ENCODE measurements at regions not wholly inside any gene's neighbourhood (a gene's known extent, or its start where the extent isn't known, plus 50 kb on each side); places are given as distances from the start of the nearest gene placed in this dataset.

DNA sequence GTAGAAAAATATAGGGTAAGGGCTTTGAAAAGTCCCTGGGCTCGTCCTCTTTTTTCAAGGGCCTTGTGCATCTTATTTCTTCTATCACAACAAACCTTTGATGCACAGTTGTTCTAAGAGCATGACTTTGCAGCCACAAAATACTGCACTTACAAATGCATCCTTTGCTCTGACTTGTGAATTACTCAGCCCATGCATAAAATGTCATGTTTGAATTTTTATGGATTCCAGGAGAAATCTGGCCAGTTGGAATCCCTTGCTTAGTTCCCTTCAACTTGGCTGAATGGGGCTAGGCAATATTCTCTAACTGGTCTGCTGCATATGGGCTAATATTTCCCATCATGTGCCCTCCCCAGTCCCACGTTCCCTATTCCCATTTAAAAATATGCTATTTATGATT lies 523.9 kb upstream of the RGMA start:
- Histone ChIP-seq H3K9me3 (no peaks in the 10 kb centered on the region), H3K4me1 (ENCODE audit: control insufficient read depth in 1 of 2, low read depth in 2 of 2) (no peaks in the 10 kb centered on the region), H3K36me3 (no peaks in the 10 kb centered on the region), H3K27ac (no peak overlapping the region), H3K4me3 (no peak overlapping the region), H3K27me3 (replicated peaks; ENCODE audit: insufficient read depth) (no peaks in the 10 kb centered on the region)
- TF ChIP-seq, protein P1, sequence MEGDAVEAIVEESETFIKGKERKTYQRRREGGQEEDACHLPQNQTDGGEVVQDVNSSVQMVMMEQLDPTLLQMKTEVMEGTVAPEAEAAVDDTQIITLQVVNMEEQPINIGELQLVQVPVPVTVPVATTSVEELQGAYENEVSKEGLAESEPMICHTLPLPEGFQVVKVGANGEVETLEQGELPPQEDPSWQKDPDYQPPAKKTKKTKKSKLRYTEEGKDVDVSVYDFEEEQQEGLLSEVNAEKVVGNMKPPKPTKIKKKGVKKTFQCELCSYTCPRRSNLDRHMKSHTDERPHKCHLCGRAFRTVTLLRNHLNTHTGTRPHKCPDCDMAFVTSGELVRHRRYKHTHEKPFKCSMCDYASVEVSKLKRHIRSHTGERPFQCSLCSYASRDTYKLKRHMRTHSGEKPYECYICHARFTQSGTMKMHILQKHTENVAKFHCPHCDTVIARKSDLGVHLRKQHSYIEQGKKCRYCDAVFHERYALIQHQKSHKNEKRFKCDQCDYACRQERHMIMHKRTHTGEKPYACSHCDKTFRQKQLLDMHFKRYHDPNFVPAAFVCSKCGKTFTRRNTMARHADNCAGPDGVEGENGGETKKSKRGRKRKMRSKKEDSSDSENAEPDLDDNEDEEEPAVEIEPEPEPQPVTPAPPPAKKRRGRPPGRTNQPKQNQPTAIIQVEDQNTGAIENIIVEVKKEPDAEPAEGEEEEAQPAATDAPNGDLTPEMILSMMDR (IDR thresholded peaks at IDR 0.05) = no peak
- DNase-seq (ENCODE audit: low spot score) (no peak), ATAC-seq (ENCODE audit: insufficient number of reproducible peaks, low FRiP score, low read depth) (no peak)

DNA sequence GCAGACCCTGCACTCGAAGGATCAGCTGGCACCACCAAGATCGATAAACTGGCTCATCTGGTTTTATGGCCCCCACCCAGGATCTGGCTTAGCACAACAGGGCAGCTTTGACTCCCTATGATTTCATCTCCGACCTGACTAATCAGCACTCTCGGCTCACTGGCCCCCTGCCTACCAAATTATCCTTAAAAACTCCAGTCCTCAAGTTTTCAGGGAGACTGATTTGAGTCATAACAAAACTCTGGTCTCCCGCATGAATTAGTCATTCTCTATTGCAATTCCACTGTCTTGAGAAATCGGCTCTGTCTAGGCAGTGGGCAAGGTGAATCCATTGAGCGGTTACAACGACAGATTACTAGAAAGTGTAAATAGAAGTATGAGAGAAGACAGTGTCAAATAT lies 521.9 kb upstream of the RGMA start:
- H3K36me3 ChIP-seq = no peaks in the 10 kb centered on the region
- ATAC-seq (ENCODE audit: insufficient number of reproducible peaks, low FRiP score, low read depth) = no peak
- no peak for DNase-seq (ENCODE audit: low spot score)
- no peaks in the 10 kb centered on the region for H3K9me3 ChIP-seq
- no peaks in the 10 kb centered on the region for H3K4me1 ChIP-seq (ENCODE audit: control insufficient read depth in 1 of 2, low read depth in 2 of 2)
- no peak overlapping the region for H3K27ac ChIP-seq
- no peaks in the 10 kb centered on the region for H3K27me3 ChIP-seq (replicated peaks; ENCODE audit: insufficient read depth)
- TF ChIP-seq, protein P1 (IDR thresholded peaks at IDR 0.05) = no peak
- no peak overlapping the region for H3K4me3 ChIP-seq

DNA sequence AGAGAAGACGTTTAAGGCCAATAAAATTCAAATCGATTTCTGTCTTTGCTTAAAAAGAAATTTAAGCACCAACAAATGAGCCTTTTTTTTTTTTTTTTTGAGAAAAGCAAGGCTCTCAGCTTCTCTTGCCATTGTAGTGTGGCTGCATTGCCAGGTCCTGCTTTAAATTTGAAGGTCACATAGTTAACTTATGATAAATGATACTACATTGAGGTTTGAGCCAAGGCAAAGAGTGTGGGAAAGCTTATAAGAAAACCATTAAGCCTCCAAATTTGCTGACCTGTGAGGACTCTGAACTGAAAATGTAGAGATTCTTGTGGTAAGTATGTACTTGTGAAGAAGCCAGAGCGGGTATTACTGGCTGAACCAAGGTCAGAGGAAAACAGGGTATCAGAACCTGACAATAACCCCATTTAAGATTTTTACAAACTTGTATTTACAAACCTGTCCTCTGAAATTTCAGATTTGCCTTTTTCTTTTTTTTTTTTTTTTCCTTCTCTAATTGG lies 519.7 kb upstream of the RGMA start:
- Histone ChIP-seq H3K9me3 (no peaks in the 10 kb centered on the region), H3K27ac (no peak overlapping the region), H3K4me3 (no peak overlapping the region), H3K27me3 (replicated peaks; ENCODE audit: insufficient read depth) (no peaks in the 10 kb centered on the region), H3K36me3 (no peaks in the 10 kb centered on the region), H3K4me1 (ENCODE audit: control insufficient read depth in 1 of 2, low read depth in 2 of 2) (no peaks in the 10 kb centered on the region)
- no peak for ATAC-seq (ENCODE audit: insufficient number of reproducible peaks, low FRiP score, low read depth)
- DNase-seq (ENCODE audit: low spot score) = no peak
- TF ChIP-seq, protein P1 (IDR thresholded peaks at IDR 0.05) = no peak

DNA sequence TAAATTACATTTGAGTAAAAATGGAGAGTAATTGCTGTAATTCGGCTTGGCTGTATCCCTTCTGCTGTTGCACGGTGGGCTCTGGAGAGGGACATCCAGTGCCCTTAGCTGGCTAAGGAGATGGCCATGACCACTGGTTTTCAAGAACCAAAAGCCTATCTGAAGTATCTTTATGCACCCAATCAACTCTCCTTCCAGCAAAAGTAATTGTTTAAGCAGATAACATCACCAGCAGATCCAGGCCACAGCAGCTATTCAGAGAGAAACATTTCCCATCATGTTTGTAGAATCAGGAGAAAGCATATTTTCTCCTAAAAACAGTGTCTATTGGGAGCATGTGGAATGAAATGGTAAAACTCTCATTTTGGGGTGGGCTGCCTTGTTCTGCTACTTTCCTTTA lies 514.5 kb upstream of the RGMA start:
- TF ChIP-seq, protein P1 (IDR thresholded peaks at IDR 0.05) = no peak
- Histone ChIP-seq H3K4me1 (ENCODE audit: control insufficient read depth in 1 of 2, low read depth in 2 of 2) (no peaks in the 10 kb centered on the region), H3K4me3 (no peak overlapping the region), H3K27ac (no peak overlapping the region), H3K27me3 (replicated peaks; ENCODE audit: insufficient read depth) (no peaks in the 10 kb centered on the region), H3K9me3 (no peaks in the 10 kb centered on the region), H3K36me3 (no peaks in the 10 kb centered on the region)
- DNase-seq (ENCODE audit: low spot score) (no peak), ATAC-seq (ENCODE audit: insufficient number of reproducible peaks, low FRiP score, low read depth) (no peak)

DNA sequence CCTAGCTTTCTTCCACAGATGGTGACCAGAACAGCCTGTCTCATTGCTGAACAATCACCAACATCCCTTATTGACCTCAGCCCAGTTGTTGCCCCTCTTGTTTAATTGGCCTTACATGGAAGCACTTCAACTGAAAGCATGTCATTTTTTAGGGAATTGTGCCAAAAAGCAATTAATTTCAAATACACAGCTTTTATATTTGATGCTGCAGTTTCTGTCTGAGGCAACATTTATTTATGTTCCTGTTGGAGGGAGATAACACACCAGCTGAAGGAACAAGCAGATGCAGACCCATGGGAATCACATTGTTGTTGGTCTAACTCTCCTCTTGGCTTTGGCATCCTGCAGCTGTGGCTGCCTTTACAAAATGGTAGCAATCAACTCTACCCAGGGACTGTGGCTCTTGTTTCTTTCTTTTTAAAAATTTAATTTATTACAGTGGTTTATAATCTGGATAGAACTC lies 498.1 kb upstream of the RGMA start:
- no peak overlapping the region for H3K4me3 ChIP-seq
- TF ChIP-seq, protein P1 (IDR thresholded peaks at IDR 0.05) = no peak
- no peaks in the 10 kb centered on the region for H3K9me3 ChIP-seq
- no peak overlapping the region for H3K27ac ChIP-seq
- H3K36me3 ChIP-seq = no peaks in the 10 kb centered on the region
- ATAC-seq (ENCODE audit: insufficient number of reproducible peaks, low FRiP score, low read depth) = no peak
- H3K27me3 ChIP-seq (replicated peaks; ENCODE audit: insufficient read depth) = no peaks in the 10 kb centered on the region
- no peak for DNase-seq (ENCODE audit: low spot score)
- H3K4me1 ChIP-seq (ENCODE audit: control insufficient read depth in 1 of 2, low read depth in 2 of 2) = no peaks in the 10 kb centered on the region
